K562 (cell line): ENCODE measurements at regions not wholly inside any gene's neighbourhood (a gene's known extent, or its start where the extent isn't known, plus 50 kb on each side); places are given as distances from the start of the nearest gene placed in this dataset.

Experiments used
- ATAC-seq: fragments of 200-7000 bp; cut with Tn5 transposase; 3 replicates; pipeline ENCODE4 v1.9.1; 2020; ENCODE audit warnings: moderate library complexity
- BruUV-seq: library from RNA; stranded (reverse); fragments of 400-500 nt; replicated peaks from 2 replicates; lab custom pipeline; 2021; lab: Mats Ljungman, UMichigan
- CTCF ChIA-PET: fragments of 300-600 bp; formaldehyde crosslinking; extraction: SDS; loops from one replicate; lab custom pipeline; 2021; ENCODE audit warnings: low intra/inter-chr PET ratio; lab: Yijun Ruan, JAX
- POLR2A ChIA-PET: fragments of 300-600, 350-650 bp; sonication (Branson Sonifier 250); formaldehyde crosslinking; extraction: SDS; loops from one replicate; lab custom pipeline; 2021; ENCODE audit warnings: antibody characterized with exemption, inconsistent platforms; lab: Yijun Ruan, JAX
- DNase-seq, 4 experiments: peaks; one replicate each; pipeline versions ENCODE4 v3.0.0 to v3.0.0-alpha.2; 2011 to 2018; ENCODE audit warnings: low spot score in 3 of 4, mixed read lengths in 3 of 4; ENCODE audit errors: extremely low read depth in 1 of 4
- FAIRE-seq: peaks from 2 replicates; lab custom pipeline; 2011; peaks lifted over from hg19 to GRCh38; lab: Jason Lieb, UNC
- H2AFZ ChIP-seq: 2 replicates; pipeline ENCODE4 v1.6.0; 2011; ENCODE audit warnings: low read depth, low read length, control low read depth, inconsistent platforms
- H3K27ac ChIP-seq: fragments of 200-600 bp; 3 replicates; pipeline ENCODE4 v1.8.0; 2011; ENCODE audit warnings: low read depth, mild to moderate bottlenecking, control low read depth, inconsistent platforms, low read length, moderate library complexity, mixed read lengths; ENCODE audit errors: extremely low read depth
- H3K27me3 ChIP-seq, 2 experiments: fragments of 300-600 bp in 1 of 2; 2 replicates in 1 of 2; 3 replicates in 1 of 2; pipeline versions ENCODE4 v1.6.0 to v1.8.0; 2011; ENCODE audit warnings: inconsistent platforms in 2 of 2, low read length in 2 of 2, mild to moderate bottlenecking in 1 of 2, mixed read lengths in 1 of 2, moderate library complexity in 1 of 2; ENCODE audit not compliant: control insufficient read depth in 2 of 2, insufficient read depth in 2 of 2
- H3K36me3 ChIP-seq: fragments of 300-600 bp; 3 replicates; pipeline ENCODE4 v1.8.0; 2011; ENCODE audit warnings: mild to moderate bottlenecking, low read length, inconsistent platforms; ENCODE audit not compliant: control insufficient read depth, insufficient read depth
- H3K4me1 ChIP-seq, 2 experiments: fragments of 200-600 bp in 1 of 2; replicated peaks in 1 of 2; 2 replicates in 1 of 2; 3 replicates in 1 of 2; pipeline versions ENCODE4 v1.5.1 to v1.8.0; 2011; ENCODE audit warnings: inconsistent platforms in 2 of 2, low read length in 2 of 2, mild to moderate bottlenecking in 1 of 2, mixed read lengths in 1 of 2, moderate library complexity in 1 of 2; ENCODE audit not compliant: control insufficient read depth in 2 of 2, insufficient read depth in 2 of 2
- H3K4me2 ChIP-seq: 2 replicates; pipeline ENCODE4 v1.6.1; 2011; ENCODE audit warnings: low read length, control low read depth, inconsistent platforms, mixed read lengths; ENCODE audit not compliant: insufficient read depth
- H3K4me3 ChIP-seq: fragments of 200-600 bp; sonication (generic), shearing (Covaris generic); 2 replicates; pipeline ENCODE4 v1.5.1; 2016; ENCODE audit warnings: control low read depth, inconsistent platforms
- H3K79me2 ChIP-seq: fragments of 200-600 bp; 3 replicates; pipeline ENCODE4 v1.8.0; 2011; ENCODE audit warnings: low read length, inconsistent platforms; ENCODE audit not compliant: control insufficient read depth, insufficient read depth
- H3K9ac ChIP-seq, 2 experiments: 2 replicates each; pipeline versions ENCODE4 v1.6.0 to v1.6.1; 2011; ENCODE audit warnings: low read depth in 2 of 2, low read length in 2 of 2, control low read depth in 1 of 2, inconsistent platforms in 1 of 2, mild to moderate bottlenecking in 1 of 2, mixed read lengths in 1 of 2; ENCODE audit not compliant: insufficient read depth in 1 of 2
- H3K9me1 ChIP-seq: one replicate; pipeline ENCODE4 v1.6.0; 2011; ENCODE audit warnings: inconsistent platforms, mild to moderate bottlenecking, low read length, moderate library complexity; ENCODE audit not compliant: control insufficient read depth, insufficient read depth
- H3K9me3 ChIP-seq: replicated peaks from 2 replicates; pipeline ENCODE4 v1.5.1; 2011; ENCODE audit warnings: low read depth, low read length, inconsistent platforms; ENCODE audit not compliant: control insufficient read depth, insufficient read depth
- H4K20me1 ChIP-seq: replicated peaks from 2 replicates; pipeline ENCODE4 v1.6.1; 2011; ENCODE audit warnings: low read length, inconsistent platforms, mixed read lengths; ENCODE audit not compliant: control insufficient read depth, insufficient read depth
- E2F5 ChIP-seq: sonication (generic); formaldehyde crosslinking; IDR thresholded peaks from 2 replicates; pipeline ENCODE4 v1.8.0; 2022; ENCODE audit warnings: mild to moderate bottlenecking, missing genetic modification reagents
- HNRNPK ChIP-seq: fragments of 200-400 bp; formaldehyde crosslinking; IDR thresholded peaks from one replicate; pipeline ENCODE4 v1.6.1; 2018; ENCODE audit warnings: mild to moderate bottlenecking, low read depth, low read length; ENCODE audit not compliant: poor library complexity, severe bottlenecking
- WGBS: fragments of 100-300 bp; shearing (Covaris generic); methylation state at CpG from one replicate; pipeline ENCODE4 v1.1.6; 2016; ENCODE audit warnings: low coverage, mixed read lengths; ENCODE audit not compliant: insufficient coverage; ENCODE audit errors: missing lambda C conversion rate; 5-methylcytosine and 5-hydroxymethylcytosine counted together
- in situ Hi-C: fragments of 300-500 bp; cut with MboI; formaldehyde crosslinking; loops from 4 replicates; pipeline ENCODE4 v1.15.0; 2018; ENCODE audit warnings: inconsistent platforms, mixed read lengths
- intact Hi-C: fragments of 100-400 bp; cut with micrococcal nuclease; formaldehyde crosslinking; loops from 2 replicates; pipeline ENCODE4 v1.14.2; 2022
- TF ChIP-seq, protein P1 (sequence below), 2 experiments: IDR thresholded peaks; 2 replicates each; pipeline ENCODE4 v1.6.1; 2012; ENCODE audit warnings: improper control_type of control experiment in 2 of 2, low read depth in 2 of 2, low read length in 2 of 2, borderline replicate concordance in 1 of 2

DNA sequence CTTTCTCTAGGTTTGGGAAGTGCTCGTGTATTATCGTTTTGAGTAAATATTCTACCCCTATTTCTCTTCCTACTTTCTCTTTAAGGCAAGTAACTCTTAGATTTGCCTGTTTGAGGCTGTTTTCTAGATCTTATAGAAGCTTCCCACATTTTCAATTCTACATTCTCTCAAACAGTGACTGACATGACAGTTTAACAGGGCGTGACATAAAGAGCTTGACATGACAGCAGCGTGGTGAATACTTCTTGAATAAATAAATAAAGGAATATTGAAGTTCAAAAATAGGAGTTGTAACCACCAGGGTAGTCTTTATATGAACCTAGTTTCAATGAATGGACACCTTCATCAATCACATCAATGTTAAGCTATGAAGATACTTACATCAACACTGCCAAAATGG, 162.0 kb downstream of the TRAM1L1 start:
- in situ Hi-C loops = no loop called here

More for the DNA sequence above, 162.0 kb downstream of the TRAM1L1 start:
- H3K4me1 ChIP-seq = no peaks in the 10 kb centered on the region
- no TSS peak for BruUV-seq
- DNase-seq (no peak), FAIRE-seq (no peak)
- ChIA-PET POLR2A (no interaction called here), CTCF (no interaction called here)
- H3K4me2 ChIP-seq = no peak overlapping the region
- TF ChIP-seq, protein P1, sequence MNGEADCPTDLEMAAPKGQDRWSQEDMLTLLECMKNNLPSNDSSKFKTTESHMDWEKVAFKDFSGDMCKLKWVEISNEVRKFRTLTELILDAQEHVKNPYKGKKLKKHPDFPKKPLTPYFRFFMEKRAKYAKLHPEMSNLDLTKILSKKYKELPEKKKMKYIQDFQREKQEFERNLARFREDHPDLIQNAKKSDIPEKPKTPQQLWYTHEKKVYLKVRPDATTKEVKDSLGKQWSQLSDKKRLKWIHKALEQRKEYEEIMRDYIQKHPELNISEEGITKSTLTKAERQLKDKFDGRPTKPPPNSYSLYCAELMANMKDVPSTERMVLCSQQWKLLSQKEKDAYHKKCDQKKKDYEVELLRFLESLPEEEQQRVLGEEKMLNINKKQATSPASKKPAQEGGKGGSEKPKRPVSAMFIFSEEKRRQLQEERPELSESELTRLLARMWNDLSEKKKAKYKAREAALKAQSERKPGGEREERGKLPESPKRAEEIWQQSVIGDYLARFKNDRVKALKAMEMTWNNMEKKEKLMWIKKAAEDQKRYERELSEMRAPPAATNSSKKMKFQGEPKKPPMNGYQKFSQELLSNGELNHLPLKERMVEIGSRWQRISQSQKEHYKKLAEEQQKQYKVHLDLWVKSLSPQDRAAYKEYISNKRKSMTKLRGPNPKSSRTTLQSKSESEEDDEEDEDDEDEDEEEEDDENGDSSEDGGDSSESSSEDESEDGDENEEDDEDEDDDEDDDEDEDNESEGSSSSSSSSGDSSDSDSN (IDR thresholded peaks at IDR 0.05; ENCODE audit: borderline replicate concordance in 1 of 2, low read depth in 2 of 2, low read length in 2 of 2) = no peak
- no peak for TF ChIP-seq E2F5 (CRISPR knock-in tag)
- TF ChIP-seq HNRNPK = no peak
- TF ChIP-seq, all 486 proteins: peak for 0
- no peak overlapping the region for H2AFZ ChIP-seq
- no peak for ATAC-seq
- intact Hi-C loops = no loop called here
- H3K4me3 ChIP-seq = no peak overlapping the region
- no peaks in the 10 kb centered on the region for H4K20me1 ChIP-seq
- no peak overlapping the region for H3K9ac ChIP-seq
- H3K9me3 ChIP-seq = no peaks in the 10 kb centered on the region
- no peaks in the 10 kb centered on the region for H3K36me3 ChIP-seq
- H3K27ac ChIP-seq = no peak overlapping the region
- no peaks in the 10 kb centered on the region for H3K27me3 ChIP-seq
- 0% methylated on average over 4 of the region's 4 CpGs for WGBS
- no peaks in the 10 kb centered on the region for H3K9me1 ChIP-seq
- H3K79me2 ChIP-seq = no peaks in the 10 kb centered on the region
